ENCODE measurements at regions not wholly inside any gene's neighbourhood (a gene's known extent, or its start where the extent isn't known, plus 50 kb on each side); places are given as distances from the start of the nearest gene placed in this dataset.

GRCh38 chr12:25056486-25057130 lies 107.7 kb upstream of the BCAT1 start:
- TF ChIP-seq CC2D1A (CRISPR knock-in tag; IDR thresholded peaks at IDR 0.05): no peak
- no peak for TF ChIP-seq ZNF883 (CRISPR knock-in tag; IDR thresholded peaks at IDR 0.05; ENCODE audit: not compliant biosample characterization)
- TF ChIP-seq ZFP41 (CRISPR knock-in tag; IDR thresholded peaks at IDR 0.05; ENCODE audit: borderline replicate concordance): no peak
- TF ChIP-seq MTA3 (CRISPR knock-in tag; IDR thresholded peaks at IDR 0.05): no peak
- TF ChIP-seq, protein P1, sequence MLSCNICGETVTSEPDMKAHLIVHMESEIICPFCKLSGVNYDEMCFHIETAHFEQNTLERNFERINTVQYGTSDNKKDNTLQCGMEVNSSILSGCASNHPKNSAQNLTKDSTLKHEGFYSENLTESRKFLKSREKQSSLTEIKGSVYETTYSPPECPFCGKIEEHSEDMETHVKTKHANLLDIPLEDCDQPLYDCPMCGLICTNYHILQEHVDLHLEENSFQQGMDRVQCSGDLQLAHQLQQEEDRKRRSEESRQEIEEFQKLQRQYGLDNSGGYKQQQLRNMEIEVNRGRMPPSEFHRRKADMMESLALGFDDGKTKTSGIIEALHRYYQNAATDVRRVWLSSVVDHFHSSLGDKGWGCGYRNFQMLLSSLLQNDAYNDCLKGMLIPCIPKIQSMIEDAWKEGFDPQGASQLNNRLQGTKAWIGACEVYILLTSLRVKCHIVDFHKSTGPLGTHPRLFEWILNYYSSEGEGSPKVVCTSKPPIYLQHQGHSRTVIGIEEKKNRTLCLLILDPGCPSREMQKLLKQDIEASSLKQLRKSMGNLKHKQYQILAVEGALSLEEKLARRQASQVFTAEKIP (CRISPR knock-in tag; IDR thresholded peaks at IDR 0.05; ENCODE audit: borderline replicate concordance): no peak
- no peak for TF ChIP-seq KLF11 (CRISPR knock-in tag; IDR thresholded peaks at IDR 0.05)
- no peak for TF ChIP-seq POLR2G (IDR thresholded peaks at IDR 0.05; ENCODE audit: low read depth, low read length)
- TF ChIP-seq ZKSCAN8 (CRISPR knock-in tag; IDR thresholded peaks at IDR 0.05; ENCODE audit: borderline replicate concordance): no peak
- TF ChIP-seq JUND (CRISPR knock-in tag; IDR thresholded peaks at IDR 0.05): no peak
- no peak for TF ChIP-seq CEBPG (CRISPR knock-in tag; IDR thresholded peaks at IDR 0.05)
- TF ChIP-seq SMAD9 (CRISPR knock-in tag; IDR thresholded peaks at IDR 0.05): no peak

More at GRCh38 chr12:25056486-25057130, 107.7 kb upstream of the BCAT1 start:
- no peak for DNase-seq (ENCODE audit: low spot score)
- no peak overlapping the region for H3K27ac ChIP-seq (ENCODE audit: extremely low read length, insufficient read depth, low read length)
- H3K9ac ChIP-seq (ENCODE audit: insufficient read depth, low read depth, low read length): no peak overlapping the region
- no peaks in the 10 kb centered on the region for H4K20me1 ChIP-seq (ENCODE audit: insufficient read depth, low read length)
- ATAC-seq: no peak
- ChIA-PET CTCF (ENCODE audit: low intra/inter-chr PET ratio, low total read pairs) (no interaction called here), POLR2A (no interaction called here)
- intact Hi-C loops (cut with micrococcal nuclease; ENCODE audit: unreplicated experiment) (no loop called here), in situ Hi-C loops (cut with HindIII; ENCODE audit: extremely low pct_ligation_motif_present, low pct_unique_long_range_greater_than_20kb) (no loop called here)
- H2AFZ ChIP-seq (ENCODE audit: low read length): no peak overlapping the region
- no peak overlapping the region for H3K4me3 ChIP-seq (replicated peaks in 1 of 3; ENCODE audit: insufficient read depth in 1 of 3, low read depth in 2 of 3, low read length in 3 of 3)
- H3K9me3 ChIP-seq (ENCODE audit: low read length): no peaks in the 10 kb centered on the region
- no peaks in the 10 kb centered on the region for H3K79me2 ChIP-seq (ENCODE audit: insufficient read depth, low read length)
- no TSS peak for BruUV-seq (replicated peaks)
- H3K4me1 ChIP-seq (ENCODE audit: insufficient read depth, low read length): peaks cover 14% of the 10 kb centered on the region
- peaks cover 0 to 8% of the 10 kb centered on the region in 2 experiments; a peak in 2 of 5 replicates for H3K27me3 ChIP-seq (ENCODE audit: control insufficient read depth in 1 of 2, insufficient read depth in 2 of 2, low read length in 2 of 2)
- 30% methylated on average over 3 of the region's 3 CpGs for WGBS (ENCODE audit: low lambda C conversion rate)
- H3K36me3 ChIP-seq (replicated peaks in 1 of 2; ENCODE audit: control insufficient read depth in 1 of 2, insufficient read depth in 2 of 2, low read length in 2 of 2): no peaks in the 10 kb centered on the region
- FAIRE-seq: no peak
- H3K4me2 ChIP-seq (ENCODE audit: low read depth, low read length): no peak overlapping the region

Measured in HepG2 (cell line).